A204.1 (cell line): ENCODE measurements at regions not wholly inside any gene's neighbourhood (a gene's known extent, or its start where the extent isn't known, plus 50 kb on each side); places are given as distances from the start of the nearest gene placed in this dataset.
"Not testable (repeated sequence)": the region's sequence is repeated elsewhere in the genome, so short reads cannot be mapped to it uniquely, and the experiment has no call there.

Experiments
- FAIRE-seq: peaks from 2 replicates; lab custom pipeline; 2012; peaks lifted over from hg19 to GRCh38; lab: Jason Lieb, UNC

DNA sequence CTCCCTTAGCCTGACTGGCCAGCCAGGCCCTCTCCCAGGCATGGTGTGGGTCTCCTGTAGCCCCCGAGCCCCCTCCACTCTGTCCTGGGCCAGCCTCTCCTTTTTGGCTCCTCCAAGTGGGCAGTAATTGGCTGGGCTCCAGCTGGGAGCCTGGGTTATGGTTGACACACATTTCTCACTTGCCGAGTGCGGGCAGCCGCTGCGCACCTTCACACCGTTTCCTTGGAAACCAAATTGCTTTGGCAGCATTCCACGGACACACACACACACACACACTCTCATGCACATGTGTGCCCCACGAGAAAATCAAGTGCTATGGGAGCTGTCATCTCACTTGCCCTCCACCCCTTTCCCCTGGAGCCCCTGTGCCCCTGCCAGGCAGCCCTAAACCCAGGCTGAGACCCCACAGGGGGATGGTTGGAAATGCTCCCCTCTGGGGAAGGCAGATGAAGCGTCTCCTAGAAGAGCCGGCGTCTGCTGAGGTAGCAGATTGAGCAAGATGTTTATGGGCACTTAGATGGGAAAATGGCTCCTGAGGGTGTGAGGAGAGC lies 402.7 kb upstream of the TNRC6C start:
- no peak for FAIRE-seq

DNA sequence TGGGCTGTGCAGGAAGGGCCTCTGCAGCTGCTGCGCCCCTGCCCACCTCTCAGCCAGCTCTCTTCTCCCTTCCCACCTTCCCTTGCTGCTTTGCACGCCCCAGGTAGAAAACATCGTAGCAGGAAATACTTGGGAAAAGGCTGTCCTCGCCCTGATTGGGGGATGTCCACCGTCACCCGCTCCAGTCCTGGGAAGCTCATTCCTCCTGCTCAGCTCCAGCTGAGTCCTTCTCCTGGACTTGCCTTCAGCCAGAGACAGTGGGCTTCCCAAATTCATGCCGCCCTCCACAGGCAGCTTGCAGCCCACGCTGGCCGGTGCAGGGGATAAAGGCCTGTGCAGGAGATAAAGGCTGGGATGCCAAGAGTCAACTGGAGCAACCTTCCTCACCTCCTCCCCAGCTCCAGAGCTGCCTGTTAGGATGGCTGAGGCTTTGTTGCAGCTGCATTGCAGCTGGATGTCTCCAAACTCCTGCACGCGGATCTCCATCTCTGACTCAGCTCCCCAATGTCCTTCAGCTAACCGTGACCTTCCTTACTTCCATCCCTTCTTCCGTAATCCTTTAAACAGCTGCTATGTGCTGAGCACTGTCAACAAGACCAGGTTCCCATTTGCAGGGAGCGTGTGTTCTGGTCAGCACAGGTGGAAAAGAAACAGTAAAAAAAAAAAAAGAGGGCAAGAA lies 402.0 kb upstream of the TNRC6C start:
- no peak for FAIRE-seq

DNA sequence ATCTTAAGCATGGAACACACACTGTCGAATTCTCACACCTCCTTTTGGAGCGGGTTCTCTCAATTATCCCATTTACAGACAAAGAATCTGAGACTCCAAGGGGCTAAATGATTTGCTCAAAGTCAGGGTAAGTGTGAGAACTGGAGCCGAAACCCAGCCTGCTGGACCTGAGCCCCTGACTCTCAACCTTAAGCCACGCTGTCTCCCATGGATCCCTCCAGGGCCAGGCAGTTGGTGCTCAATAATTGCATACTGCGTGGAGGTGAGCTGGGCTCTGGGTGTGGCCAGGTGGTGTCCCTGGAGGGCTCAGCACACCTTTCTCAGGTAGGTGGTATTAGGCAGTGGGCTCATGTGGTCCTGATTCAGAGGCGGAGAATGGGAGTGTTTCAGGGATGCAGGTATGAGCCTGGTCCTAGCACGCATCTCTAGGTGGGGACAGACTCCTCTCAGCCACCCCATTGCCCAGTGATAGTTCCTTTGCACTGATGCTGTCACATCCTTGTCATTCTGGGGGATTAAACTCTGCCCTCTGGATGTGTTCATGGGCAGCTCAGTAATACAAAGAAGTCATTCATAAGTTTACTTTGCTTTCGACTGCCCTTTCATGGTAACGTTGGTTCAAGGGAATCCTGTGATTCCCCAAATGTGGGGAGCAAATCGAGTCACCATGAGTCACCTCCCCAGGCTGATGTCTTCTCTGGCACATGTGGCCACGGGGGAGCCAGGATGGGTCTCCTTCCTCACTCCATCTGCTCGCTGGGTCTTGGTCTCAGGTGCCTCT lies 399.5 kb upstream of the TNRC6C start:
- no peak for FAIRE-seq

DNA sequence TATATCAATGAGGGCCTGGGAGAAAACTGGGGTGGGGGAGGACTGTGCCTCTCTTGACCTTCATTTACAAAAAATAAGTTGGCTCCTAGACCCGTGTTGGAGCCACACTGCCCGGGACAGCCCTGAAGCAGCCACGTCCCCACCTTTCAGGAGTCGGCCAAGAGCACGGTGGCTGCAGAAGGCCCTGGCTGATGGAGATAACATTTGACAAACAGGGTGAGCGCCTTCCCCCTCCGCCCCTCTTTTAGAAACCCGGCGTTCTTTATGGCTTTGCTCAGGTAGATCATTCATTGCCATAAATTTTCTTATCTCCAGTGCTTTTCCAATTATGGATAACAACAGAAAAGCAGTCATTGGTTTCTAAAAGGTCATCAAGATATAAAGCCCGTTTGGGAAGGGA lies 398.1 kb upstream of the TNRC6C start:
- no peak for FAIRE-seq

DNA sequence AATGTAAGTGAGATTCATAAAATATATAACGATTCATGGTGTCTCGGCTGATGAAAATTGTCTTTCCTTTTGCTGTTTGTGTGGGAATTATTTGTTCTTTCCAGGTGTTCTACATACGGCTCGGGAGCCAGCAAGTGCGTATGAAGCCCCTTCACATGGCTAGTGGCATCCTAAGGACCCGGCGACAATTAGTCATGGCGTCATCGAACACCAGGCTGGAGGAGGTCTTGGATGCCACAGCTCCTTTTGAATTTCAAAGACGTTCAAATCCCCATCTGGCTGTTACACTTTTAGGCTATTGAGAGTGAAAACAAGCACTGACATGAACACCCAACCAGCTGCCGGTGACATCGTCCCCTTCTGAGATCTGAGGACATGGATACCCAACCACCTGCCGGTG lies 397.7 kb upstream of the TNRC6C start:
- no peak for FAIRE-seq

DNA sequence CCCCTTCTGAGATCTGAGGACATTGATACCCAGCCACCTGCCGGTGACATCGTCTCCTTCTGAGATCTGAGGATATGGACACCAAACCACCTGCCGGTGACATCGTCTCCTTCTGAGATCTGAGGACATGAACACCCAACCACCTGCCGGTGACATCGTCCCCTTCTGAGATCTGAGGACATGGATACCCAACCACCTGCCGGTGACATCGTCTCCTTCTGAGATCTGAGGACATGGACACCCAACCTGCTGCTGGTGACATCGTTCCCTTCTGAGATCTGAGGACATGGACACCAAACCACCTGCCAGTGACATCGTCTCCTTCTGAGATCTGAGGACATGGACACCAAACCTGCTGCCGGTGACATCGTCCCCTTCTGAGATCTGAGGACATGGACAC lies 396.1 kb upstream of the TNRC6C start:
- FAIRE-seq: not testable (repeated sequence)

DNA sequence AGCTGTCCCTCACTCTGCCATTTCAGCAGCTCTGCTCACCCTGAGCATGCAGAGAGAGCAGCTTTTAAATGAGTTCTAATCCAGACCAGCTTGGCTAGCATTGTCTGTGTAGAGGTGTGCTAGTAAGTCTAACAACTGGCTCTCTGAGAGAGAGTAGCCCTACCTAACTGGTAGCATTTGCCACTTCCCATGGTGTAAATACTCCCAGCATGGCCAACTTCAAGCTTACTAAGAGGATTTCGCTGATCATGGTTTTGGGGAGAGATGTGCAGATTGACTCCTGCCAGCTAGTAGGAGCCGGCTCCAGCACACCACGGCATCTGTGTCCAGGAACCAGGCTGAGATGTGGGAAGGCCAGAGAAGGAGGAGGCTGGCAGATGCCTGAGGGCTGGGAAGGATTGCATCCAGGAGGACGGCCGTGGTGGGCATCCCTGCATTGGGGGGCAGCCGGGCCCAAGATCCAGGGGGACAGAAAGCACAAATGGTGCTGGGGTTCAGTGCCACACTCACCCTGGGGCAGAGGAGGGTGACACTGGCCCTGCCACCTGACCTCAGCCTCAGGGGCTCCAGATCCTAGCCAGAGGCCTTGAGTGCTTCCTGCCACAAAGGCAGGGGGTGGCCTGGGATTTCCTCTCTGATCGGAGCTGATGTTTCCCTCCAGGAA lies 394.9 kb upstream of the TNRC6C start:
- FAIRE-seq: no peak

DNA sequence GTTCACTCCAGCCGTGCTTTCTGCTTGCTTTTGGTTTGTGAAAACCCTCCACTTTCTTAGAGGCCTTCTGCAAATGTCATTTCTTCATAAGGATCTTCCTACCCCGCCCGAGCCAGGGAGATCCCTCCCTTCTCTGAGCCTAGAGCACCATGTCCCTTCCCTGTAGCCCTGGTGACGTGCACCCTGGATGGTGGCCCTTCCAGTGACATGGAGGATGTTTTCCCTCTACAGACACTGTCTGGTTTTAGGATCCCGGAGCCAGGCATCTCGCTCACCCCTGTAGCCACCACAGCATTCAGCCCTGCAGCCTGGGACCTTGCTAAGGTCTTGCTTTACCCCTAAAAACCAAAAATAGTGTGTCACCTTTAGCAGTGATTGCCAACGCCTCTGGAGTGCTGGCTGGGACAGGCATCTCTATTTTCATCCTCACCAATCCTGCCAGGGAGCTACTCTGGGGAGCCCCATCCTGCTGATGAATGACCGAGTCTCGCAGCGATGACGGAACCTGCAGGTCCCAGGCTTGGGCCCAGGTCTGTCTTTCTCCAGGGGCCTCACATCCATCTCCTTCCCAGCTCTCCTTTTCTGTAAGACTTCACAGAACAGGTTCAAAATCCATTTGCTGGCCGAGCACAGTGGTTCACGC lies 394.1 kb upstream of the TNRC6C start:
- no peak for FAIRE-seq

DNA sequence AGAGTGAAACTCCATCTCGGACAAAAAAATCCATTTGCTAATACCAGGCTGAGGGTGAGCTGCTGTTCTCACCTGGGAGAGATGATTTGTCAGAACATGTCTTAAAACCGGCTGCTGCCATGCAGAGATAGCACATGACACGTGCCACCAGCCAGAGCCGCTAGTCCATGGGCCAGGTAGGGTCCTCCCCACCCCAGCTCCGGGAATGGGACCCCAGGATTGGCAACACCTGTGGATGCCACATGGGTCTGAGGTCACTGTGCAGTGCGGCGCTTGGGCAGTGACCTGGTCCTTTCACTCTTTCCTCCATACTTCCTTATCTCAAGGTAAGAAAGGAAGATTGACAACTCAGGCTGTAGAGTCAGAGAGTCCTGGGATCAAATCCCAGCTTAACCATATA lies 393.3 kb upstream of the TNRC6C start:
- FAIRE-seq: no peak

DNA sequence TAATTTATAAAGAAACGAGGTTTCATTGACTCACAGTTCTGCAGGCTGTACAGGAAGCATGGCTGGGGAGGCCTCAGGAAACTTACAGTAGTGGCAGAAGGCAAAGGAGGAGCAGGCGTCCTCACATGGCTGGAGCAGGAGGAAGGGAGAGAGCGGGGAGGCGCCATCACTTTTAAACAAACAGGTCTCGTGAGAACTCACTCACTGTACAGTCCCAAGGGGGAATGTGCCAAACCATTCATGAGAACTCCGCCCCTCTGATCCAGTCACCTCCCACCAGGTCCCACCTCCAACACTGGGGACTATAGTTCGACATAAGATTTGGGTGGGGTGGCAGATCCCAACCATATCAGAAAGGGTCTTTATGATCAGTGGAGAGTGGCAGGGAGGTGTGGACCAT lies 392.4 kb upstream of the TNRC6C start:
- no peak for FAIRE-seq

DNA sequence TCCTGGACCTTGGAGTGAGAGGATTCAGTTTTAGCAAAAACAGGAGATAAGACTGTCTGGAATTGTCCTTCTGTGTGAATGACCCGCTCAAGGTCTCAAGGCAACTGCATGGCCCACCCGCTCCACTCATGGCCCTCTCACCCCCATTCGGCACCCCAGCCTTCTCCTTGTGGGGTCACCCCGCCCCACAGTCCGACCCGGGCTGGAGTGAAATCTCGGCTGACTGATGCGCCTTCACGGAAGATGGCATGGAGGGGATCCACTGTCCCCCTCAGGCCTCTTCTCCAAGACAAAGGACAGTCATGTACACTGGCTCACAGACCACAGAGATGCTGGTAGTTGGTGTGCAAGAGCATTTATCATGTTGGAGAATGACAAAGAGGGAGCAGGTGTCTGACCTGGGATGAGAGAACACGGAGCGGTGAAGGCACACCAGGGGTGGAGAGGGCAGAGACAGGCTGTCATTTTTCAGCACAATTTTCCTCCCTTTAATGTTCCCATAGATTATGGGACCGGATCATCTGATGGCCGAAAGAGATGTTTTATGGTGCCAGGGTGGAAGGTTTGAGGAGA lies 391.9 kb upstream of the TNRC6C start:
- FAIRE-seq: no peak

DNA sequence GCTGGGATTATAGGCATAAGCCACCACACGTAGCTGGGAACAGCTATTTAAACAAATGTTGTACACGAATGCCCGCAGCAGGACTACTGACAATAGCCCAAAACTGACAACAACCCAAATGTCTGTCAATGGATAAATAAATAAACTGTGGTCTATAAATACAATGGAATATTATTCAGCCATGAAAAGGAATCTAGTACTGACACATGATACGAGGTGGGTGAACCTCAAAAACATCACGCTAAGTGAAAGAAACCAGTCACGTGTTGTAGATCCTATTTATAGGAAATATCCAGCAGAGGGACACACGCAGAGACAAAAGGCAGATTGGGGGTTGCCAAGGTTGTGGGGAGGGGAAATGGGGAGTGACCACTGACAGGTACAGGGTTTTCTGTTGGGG lies 390.0 kb upstream of the TNRC6C start:
- FAIRE-seq: no peak

DNA sequence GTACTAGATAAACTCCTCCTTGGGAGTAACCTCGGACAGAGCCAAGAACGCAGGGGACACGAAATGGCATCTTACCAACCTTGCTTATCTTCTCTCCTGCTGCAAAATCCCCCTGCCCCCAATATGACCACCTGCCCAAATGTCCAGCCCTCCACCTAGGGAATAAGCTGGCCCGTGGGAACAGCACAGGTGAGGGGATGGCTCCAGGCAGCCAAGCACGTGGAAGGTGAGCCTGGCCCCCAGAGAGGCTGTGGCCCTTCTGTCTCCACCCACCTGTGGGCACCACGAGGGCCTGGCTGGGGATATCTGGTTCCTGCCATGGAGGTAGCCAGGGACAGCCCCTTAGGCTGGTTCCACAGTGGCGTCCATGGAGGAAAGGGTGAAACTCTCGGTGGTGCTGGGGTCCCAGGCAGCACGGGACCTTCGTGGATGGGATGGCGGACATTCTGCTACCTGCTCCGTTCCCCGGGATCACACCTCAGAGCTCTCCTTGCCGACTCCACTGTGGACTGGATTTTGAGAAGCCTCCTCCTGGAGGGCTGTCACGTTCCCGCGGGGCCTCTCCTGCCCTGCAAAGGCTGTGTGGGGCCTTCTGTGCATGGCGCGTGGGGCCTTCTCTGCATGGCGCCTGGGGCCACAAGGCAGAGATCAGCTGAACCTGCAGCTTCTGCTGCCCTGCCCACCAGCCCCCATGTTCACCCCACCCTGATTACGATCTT lies 388.5 kb upstream of the TNRC6C start:
- no peak for FAIRE-seq

DNA sequence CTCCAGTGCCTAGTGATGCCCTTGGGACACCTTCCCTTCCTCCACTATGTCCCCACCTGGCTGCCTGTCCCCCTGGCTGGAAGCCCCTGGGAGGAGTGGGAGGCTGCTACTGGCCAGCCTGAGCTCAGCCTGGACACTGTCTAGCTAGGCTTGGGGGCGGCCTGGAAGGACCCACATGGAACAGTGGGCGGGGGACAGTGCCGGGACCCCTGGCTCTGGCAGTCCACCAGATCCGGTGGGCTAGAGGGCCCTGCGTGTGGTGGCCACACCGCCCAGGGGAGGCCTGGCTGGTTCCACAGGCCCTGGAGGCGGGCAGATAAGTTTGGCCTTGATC lies 388.0 kb upstream of the TNRC6C start:
- FAIRE-seq: no peak

DNA sequence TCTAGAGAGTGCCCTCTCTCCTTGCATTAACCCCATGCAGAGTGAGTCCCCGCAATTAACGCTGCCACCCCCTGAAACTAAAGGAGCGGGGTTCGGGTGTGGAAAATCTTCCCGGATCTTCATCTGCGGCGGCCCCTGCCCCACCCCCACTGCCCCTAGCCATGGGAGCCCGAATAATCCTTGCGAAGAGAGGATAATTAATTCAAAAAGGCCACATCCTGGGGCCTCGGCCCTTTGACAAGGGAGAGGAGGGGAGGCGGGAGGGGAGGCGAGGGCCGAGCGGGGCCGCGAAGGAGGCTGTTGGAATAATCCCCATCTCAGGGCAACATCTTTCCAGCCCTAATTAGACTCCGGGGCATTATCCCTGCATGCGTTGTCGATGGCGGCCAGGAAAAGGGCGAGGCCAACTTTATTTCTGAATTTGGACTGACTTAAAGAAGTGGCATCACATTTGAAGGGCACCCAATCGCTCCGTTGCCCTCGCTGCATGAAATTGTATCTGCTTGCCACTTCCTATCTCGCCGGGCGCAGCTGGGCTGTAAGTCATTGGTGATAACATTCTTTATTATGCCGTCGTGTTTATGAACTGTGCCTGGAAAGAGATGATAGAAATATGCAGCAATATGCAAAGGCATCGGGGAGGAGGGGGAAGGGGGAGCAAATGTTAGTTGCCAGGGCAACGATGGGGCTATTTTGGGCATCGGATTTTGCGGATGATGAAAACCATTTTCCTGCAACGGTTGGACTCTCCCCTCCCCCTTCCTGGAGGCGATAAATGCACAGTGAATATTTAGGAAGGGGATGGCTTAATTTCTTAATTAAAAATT lies 387.1 kb upstream of the TNRC6C start:
- no peak for FAIRE-seq

DNA sequence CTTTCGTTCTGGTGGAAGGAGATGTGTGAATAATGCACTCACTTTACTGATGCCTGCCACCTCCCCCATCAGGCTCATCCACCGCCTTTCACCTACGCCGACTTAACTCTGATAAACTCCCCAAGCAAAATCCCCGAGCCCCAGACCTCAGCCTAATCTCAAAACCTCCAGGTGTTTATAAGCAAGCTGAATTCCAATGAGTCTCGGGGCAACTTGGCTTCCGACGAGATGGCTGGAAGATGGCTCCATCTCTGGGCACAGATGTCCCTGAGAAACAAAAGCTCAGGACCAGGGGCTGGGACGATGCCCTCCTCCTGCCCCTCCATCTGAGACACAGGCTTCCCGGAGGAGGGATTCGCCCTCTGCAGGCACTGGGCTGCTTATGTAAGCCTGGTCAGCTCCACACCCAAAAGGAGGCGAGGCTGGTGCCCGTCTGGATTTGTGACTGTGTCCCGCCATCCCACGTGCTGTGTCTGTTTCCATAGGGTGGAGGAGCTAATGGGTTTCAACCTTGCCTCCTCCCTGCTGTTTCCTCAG lies 386.4 kb upstream of the TNRC6C start:
- no peak for FAIRE-seq

DNA sequence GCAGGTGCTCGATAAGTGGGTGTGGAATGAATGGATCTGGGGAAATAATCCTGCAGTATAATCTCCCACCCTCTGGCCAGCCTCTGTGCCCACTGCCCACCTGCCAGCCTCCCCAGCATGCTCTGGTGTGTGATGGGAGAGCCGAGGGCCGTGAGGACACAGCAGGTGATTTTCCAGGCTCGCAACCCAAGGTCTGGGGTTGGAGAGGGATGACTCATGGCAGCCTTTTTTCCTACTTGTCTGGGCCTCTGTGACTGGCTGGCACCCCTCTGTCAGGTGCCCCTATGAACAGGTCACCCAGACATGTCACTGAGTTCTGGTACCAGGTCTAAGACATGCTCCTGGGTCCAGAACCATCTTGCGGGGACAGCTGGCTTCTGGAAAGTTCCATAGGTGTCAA lies 385.7 kb upstream of the TNRC6C start:
- no peak for FAIRE-seq

DNA sequence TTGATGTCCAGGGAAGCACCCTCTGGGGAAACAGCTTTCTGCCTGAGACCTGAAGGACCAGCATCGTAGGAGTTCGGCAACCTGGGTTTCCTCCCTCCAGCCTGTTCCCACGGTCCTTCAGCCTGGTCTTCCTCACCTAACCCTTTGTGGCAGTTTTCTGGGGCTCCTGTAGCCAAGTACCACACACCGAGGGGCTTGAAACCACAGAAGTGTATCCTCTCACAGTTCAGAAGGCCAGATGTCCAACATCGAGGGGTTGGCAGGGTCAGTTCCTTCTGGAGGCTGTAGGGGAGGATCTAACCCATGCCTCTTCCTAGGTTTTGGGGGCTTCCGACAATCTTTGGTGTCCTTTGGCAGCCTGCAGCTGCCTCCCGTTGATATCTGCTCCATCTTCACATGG lies 381.0 kb upstream of the TNRC6C start:
- FAIRE-seq: no peak

DNA sequence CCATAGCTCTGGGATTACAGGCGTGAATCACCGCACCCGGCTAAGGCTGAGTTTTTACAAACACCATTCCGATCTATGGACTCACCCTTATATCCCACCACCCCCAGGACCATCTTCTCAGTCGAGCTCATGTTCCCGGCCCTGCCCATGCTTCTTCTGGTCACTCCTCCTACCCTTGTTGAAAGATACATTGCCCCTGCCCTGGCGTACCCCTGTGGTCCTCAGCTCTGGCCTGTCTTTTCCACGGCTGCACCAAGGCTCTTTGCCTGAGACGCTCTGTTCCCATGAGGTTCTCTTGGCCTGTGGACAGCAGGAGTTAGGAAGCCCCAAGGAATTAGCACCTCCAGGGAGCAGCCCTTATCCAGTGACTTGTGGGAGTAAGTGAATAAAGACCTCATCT lies 379.4 kb upstream of the TNRC6C start:
- no peak for FAIRE-seq

DNA sequence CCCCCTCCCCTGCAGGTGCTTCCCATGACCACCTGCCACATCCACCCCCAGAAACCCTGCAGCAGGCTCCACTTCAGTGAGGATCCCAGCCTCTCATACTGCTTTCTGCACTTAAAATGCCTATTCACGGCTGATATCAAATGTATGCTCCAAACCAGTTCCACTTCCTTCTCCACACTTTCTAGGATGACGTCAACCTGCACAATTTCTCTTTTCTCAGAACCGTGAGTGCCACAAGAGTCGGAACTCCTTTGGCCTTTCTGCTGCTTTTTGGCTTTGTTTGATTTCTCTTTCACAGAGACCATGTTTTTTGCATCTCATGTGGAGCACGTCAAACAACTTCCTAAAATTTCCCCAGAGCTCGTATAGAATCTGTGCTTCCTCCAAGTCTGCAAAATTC lies 378.8 kb upstream of the TNRC6C start:
- no peak for FAIRE-seq
